ENCODE measurements at regions not wholly inside any gene's neighbourhood (a gene's known extent, or its start where the extent isn't known, plus 50 kb on each side); places are given as distances from the start of the nearest gene placed in this dataset.
"Not testable (repeated sequence)": the region's sequence is repeated elsewhere in the genome, so short reads cannot be mapped to it uniquely, and the experiment has no call there.

- DNase-seq (ENCODE audit: low spot score): no peak
Observed at GRCh38 chr20:48381353-48382120, 446.3 kb downstream of the PREX1 start.

DNA sequence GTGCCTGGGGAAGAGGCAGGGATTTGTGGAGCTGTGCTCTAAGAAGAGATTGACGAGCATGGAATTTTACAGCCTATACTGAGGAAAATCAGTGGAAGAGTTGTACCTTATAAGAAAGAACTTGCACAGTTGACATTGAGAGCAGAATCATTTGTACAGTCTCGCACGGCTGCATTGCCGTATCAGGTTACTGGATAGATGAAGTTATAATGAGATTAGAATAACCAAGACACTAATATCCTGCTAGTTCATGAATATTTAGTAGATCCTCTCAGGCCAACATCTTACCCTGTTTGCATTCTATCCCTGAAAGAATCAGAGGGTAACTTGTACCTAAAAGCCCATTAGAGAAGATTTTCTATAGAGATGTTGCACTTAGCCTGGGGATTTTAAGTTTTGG lies 447.1 kb downstream of the PREX1 start:
- DNase-seq (ENCODE audit: low spot score): no peak

GRCh38 chr20:48378976-48379675 lies 448.7 kb downstream of the PREX1 start:
- DNase-seq (ENCODE audit: low spot score): no peak

DNA sequence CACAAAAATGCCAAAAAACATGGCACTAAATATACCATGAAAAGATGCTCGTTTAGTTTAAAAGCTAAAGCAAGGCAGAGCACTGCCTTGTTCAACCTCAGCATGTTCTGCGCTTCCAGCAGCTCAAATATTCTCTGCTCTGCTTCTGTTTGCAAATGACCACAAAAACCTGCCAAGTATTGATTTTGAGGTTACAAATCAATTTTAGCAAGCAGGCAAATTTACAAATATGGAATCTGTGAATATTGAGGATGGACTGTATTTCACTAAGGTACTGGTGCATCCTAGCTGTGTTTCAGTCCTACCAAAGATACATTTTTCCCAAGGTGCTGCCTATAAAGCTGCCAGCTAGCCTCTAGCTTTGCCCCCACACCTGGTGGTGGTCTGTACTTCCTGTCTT lies 449.9 kb downstream of the PREX1 start:
- no peak for DNase-seq (ENCODE audit: low spot score)

DNA sequence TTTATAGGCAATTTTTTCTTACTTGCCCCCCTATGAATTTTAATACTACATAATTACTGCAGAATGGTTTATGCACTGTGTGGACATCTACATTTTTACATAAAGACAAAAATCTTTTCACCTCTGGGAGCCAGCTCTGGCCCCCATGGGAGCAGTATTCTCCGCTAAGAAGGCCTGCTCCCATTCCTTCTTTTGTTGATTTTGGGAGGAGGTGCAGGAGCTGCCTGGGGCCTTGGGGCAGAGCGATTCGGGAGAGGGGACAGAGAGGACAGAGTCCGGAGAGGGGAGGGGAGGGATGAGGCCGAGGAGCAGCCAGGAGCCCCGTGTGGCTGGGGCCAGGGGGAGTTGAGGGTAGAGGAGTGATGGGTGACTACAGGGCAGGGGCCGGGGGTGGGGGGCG lies 452.0 kb downstream of the PREX1 start:
- no peak for DNase-seq (ENCODE audit: low spot score)

DNA sequence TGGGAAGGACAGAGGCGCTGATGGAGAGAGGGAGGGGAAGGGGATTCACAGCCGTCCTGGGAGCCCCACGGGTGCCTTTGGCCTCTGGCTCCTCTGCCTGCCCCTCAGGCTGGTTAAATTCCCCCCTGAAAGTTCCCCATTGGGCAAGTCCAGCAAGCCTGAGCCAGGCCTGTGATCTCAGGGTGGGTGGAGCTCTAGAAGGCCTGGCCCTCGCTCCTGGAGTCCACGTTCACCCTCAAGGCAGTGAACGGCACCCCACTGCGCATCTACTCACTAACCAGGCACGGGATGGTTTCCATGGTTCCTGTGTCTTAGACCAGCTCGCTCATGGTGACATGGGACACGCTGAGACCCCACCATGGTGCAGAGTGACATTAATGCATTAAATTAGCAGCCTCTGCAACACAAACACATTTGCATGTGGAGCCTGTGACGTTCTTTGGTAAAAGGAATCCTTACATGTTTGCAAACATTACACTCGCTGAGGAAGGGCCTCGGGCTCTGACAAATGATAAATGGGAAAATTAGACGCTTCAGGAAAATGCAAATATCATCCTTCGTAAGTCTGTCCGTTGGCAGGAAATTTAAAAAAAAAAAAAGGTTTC lies 452.7 kb downstream of the PREX1 start:
- DNase-seq (ENCODE audit: low spot score): no peak

DNA sequence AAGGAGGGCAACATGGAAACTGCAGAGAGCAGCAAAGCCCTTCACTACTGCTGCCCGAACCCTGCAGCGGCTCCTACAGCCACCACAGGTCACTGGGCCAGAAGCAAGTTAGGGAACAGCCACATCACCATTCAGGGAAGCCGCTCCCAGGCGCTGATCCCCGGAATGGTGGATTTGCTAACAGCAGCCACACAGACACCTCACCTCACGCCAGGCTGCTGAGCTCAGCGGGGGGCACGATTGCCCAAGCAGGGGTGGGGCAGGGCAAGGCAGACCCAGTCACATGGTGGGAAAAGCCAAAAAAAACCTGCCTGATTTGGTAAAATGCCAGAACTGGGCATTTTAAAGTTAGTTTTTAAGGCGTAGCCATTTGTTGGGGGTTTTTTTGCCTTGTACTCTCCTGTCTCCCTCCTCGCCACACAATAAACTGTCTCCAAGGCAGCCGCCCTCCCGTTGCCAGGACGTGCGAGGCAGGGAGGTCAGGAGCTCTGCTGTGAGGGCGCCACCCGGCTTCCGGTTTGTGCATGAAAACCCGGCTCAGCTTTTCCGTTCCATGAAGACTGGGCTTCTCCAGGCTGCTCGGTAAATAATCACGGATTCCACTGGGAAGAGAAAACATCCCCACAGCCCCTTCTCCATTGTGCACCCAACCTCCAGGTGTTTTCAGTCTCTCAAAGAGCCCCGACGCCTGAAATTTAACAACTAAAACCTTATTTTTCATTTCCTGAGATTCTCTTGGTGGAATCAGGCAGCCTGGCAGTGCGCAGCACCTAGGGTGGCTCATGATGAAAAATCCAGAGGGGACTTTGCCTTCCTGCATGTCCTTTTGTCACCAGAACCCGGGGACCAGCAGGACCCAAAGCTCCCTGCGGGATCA lies 453.5 kb downstream of the PREX1 start:
- DNase-seq (ENCODE audit: low spot score): not testable (repeated sequence)

DNA sequence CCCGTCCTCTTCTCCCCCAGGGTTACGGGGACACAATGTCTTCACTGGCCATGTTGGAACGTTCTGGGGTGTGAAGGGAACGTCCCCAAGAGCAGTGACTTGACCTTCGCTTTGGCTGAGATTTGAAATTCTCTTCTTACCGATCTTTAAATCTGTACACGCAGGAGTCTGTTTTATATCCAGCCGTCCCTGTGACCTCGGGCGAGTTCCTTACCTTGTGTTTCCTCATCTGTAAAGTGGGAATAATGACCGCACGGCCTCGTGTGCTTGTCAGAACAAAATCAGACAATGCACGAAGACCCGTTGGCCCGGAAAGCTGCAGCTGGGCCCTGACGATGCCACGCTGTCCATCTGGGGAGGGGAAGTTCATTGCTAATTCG lies 454.3 kb downstream of the PREX1 start:
- no peak for DNase-seq (ENCODE audit: low spot score)

GRCh38 chr20:48372851-48373554 lies 454.8 kb downstream of the PREX1 start:
- DNase-seq (ENCODE audit: low spot score): not testable (repeated sequence)

- DNase-seq (ENCODE audit: low spot score): no peak
Observed at GRCh38 chr20:48371211-48371610, 456.6 kb downstream of the PREX1 start.

GRCh38 chr20:48368580-48369021 lies 459.2 kb downstream of the PREX1 start:
- DNase-seq (ENCODE audit: low spot score): not testable (repeated sequence)

- DNase-seq (ENCODE audit: low spot score): not testable (repeated sequence)
Observed at GRCh38 chr20:48367541-48368358, 460.0 kb downstream of the PREX1 start.

GRCh38 chr20:48366230-48366629 lies 461.6 kb downstream of the PREX1 start:
- DNase-seq (ENCODE audit: low spot score): no peak

DNA sequence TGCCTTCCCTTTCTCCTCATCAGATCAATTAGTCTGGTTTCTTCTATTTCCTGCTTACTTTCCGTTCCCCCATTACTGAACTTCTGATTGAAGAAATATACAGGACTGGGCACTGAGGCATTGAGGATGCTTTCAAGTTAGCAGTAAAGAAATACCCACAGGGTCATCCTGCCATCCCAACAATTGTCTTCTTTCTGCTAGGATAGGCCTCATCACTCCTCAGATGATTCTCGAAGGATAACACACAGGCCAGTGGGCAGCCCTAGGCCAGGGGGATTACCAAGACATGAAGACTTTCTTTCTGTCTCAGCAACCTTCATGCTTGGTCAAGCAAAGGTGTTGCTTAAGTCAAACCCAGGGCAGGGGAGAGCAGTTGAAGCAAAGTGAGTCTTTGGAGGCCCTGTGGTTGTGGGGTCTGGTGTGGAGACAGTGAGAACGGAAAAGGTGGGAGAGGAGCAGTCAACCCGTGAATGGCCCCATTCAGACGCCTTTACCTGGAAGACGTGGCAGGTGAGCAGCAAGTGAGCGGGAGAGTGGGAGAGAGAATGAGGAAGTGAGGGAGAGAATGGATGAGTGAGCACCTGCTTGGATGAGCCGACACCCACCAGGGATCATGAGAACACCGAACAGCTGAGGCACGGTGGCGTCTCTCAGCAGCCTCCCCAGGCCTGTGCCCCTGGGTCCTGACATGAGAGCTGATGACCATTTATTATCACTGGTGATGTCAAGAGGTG lies 462.9 kb downstream of the PREX1 start:
- DNase-seq (ENCODE audit: low spot score): no peak

- no peak for DNase-seq (ENCODE audit: low spot score)
Observed at GRCh38 chr20:48364055-48364454, 463.7 kb downstream of the PREX1 start.

DNA sequence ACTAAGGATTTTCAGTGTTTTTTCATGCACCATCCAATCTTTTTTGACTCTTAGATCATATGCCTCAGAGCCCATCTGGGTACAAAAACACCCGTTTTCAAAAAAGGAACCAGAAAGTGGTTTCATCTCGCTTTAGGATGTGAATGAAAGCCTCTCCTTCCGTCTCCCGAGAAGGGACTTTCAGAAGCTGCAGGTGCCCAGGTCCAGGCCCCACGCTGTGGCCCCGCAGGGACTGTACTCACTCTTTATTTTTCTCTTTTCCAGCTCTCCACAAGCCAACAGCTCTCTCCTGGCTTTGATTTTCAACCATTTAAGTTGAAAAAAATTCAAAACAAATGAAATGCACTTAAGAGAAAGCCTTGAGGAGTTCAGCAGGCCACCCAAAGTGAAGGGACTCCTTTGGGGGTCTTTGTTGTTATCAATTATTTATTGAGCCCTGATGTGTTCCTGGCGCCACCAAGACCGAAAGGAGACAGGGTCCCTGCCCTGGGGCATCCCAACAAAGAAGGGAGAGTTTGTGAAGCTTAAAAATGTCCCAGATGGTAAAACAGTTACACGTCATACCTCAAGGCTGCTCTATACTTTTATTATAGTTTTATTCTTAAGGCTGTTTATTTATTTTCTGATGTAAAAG lies 467.3 kb downstream of the PREX1 start:
- no peak for DNase-seq (ENCODE audit: low spot score)

DNA sequence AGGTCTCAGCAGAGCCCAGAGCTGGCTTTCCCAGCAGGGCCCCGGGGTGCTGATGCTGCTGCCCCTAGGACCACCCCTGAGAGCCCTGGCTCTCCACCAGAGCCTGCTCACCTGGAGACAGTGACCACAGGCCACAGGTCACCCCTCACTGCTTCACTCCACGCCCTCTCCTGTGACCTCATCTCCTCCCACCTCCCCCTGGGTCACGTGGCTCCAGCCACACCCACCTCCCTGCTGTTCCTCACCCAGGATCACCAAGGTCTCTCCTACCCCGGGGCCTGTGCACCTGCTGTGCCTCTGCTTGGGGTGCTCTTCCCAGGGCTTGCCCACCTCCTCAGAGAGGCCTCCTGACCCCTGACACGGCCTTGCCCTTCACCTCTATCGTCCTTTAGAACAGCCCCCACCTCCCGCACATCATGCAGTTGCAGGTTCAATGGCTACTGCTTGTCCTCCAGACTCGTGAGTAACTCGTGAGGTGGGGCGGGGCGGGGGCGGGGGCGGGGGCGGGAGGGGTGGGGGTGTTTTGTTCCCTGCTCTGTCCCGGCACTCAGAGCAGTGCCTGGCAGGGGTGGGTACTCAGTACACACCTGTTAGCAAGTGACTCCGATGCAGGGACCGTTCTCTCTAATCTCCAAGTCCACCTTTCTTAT lies 468.0 kb downstream of the PREX1 start:
- no peak for DNase-seq (ENCODE audit: low spot score)

GRCh38 chr20:48359055-48359390 lies 468.8 kb downstream of the PREX1 start:
- DNase-seq (ENCODE audit: low spot score): not testable (repeated sequence)

All from AG08396 (cell line).